GM21381 (cell line): ENCODE measurements at regions not wholly inside any gene's neighbourhood (a gene's known extent, or its start where the extent isn't known, plus 50 kb on each side); places are given as distances from the start of the nearest gene placed in this dataset.
"Not testable (repeated sequence)": the region's sequence is repeated elsewhere in the genome, so short reads cannot be mapped to it uniquely, and the experiment has no call there.

Experiments used
- ATAC-seq: cut with Tn5 transposase; IDR thresholded peaks from one replicate; pipeline ENCODE4 v1.9.1; 2021; ENCODE audit warnings: mild to moderate bottlenecking, moderate library complexity; ENCODE audit not compliant: unreplicated experiment

DNA sequence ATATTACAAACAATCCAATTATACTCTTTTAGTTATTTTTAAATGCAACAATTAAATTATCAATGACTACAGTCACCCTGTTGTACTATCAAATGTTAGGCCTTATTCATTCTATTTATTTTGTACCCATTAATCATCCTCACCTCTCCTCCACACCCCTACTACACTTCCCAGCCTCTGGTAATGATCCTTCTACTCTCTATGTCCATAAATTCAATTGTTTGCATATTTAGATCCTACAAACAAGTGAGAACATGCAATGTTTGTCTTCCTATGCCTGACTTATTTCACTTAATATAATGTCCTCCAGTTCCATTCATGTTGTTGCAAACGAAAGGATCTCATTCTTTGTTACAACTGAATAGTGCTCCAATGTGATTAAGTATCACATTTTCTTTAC, 1414.6 kb downstream of the SLITRK1 start:
- ATAC-seq, result no peak

DNA sequence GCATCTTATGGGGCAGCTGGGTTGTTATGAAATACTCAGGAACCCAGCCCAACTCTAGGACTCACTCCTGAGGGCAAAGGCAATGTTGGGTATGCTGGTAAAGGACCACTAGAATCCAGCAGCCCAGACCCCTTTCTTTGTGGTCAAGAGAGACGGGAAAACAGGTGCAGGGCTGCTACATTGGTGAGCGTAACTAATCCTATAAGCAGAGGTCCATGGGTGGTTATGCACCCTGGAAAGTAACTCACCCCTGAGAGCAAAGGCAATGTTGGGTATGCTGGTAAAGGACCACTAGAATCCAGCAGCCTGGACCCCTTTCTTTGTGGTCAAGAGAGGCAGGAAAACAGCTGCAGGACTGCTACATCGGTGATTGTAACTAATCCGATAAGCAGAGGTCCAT, 1422.7 kb downstream of the SLITRK1 start:
- ATAC-seq, result not testable (repeated sequence)

DNA sequence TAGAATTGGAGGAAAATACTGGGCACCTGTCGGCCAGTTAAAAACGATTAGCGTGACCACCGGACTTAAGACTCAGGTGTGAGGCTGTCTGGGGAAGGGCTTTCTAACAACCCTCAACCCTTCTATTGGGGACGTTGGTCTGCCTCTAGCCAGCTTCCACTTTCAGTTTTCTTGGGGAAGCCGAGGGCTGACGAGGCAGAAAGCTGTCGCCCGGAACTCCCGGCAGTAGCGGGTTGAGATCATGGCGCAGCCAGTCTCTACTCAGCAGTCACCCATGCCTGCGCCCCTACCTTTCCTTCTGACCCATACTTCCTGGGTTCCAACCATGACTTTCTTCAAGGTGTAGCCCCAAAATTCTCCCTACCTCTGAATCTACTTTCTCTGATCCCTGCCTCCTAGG, 1424.1 kb downstream of the SLITRK1 start:
- no peak for ATAC-seq

DNA sequence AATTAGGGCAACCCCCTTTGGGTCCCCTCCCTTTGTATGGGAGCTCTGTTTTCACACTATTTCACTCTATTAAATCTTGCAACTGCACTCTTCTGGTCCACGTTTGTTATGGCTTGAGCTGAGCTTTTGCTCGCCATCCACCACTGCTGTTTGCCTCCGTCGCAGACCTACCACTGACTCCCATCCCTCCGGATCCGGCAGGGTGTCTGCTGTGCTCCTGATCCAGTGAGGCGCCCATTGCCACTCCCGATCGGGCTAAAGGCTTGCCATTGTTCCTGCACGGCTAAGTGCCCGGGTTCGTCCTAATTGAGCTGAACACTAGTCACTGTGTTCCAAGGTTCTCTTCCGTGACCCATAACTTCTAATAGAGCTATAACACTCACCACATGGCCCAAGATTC, 1424.7 kb downstream of the SLITRK1 start:
- ATAC-seq, result not testable (repeated sequence)

DNA sequence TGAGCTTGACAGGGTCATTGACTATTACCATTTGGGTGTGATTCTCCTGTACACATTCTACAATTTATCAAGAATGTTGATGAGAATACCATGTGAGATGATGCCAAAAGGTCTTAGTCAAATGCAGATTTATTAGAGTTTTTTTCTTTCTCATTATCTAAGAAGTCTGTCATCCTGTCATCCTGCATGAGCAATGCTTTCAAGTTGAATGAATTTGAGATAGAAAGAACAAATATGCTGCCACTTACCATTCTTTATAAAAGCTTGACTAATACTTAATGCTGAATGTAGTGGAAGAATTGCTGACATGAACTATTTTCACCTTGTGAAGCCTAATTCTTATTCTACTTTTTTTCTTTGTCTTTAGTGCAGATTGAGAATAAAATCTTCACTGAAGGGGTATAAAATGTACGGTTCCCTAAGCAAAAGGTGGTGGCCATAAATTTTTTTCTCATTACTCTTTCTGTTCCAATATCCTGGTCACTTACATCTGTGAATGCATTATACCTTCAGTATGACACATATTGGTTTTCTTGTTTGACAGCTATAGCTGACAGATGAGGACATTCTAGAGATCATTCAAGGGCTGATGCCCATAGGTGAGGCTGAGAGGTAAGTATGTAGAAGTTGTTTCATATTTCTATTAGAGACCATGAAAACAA, 1434.7 kb downstream of the SLITRK1 start:
- ATAC-seq, result no peak

DNA sequence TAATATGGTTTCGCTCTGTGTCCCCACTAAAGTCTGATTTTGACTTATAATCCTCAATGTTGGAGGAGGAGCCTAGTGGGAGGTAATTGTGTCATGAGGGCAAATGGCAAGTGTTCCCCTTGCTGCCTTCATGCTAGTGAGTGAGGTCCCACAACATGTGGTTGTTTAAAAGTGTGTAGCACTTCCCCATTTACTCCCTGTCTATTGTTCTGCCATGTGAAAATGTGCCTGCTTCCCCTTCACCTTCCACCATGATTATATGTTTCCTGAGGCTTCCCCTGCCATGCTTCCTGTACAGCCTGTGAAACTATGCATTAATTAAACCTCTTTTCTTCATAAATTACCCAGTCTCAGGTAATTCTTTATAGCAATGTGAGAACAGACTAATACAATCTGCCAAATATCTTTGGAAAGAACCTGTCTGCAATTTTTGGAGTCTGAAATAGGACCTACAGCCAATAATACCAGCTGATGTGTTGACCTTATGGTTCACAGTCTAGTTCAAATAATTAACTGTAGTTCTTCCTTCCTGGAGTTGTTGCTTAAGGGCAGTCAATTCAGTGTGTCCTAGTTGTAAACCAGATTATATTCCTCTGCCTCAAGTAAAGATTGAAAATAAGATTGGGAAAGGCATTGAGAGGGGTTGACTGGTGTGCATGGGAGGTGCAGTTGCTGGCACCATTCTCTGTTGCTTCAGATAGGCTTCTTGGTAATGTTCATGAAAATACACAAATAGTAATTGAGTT, 1442.9 kb downstream of the SLITRK1 start:
- no peak for ATAC-seq

DNA sequence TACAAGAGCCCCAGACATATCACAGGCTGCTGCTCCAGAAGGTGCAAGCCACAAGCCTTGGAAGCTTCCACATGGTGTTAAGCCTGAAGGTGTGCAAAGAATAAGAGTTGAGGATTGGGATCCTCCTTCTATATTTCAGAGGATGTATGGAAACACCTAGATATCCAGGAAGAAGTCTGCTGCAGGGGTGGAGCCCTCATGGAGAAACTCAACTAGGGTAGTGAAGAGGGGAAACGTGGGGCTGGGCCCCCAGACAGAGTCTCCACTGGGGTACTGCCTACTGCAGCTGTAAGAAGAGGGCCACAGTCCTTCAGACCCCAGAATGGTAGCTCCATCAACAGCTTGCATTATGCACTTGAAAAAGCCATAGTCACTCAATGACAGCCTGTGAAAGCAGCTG, 1444.0 kb downstream of the SLITRK1 start:
- no peak for ATAC-seq

DNA sequence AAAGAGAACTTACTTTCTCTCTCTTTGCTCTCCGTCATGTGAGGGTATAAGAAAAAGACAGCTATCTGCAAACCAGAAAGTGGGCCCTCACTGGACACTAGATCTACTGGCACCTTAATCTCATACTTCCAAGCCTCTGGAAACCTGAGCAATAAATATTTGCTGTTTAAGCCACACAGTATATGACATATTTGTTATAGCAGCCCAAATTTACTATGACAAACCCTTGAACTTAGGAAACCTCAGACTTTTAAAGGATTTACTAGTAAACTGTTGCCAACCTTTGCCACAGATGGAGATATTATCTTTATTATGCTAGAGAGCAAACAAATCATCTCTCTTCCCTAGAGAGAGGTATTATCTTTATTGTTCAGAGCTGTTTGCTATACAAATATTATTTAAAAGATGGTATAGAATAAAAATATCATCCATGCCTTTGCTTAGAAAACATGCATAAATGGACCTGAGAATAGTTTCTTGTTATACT, 1446.1 kb downstream of the SLITRK1 start:
- ATAC-seq, result no peak

DNA sequence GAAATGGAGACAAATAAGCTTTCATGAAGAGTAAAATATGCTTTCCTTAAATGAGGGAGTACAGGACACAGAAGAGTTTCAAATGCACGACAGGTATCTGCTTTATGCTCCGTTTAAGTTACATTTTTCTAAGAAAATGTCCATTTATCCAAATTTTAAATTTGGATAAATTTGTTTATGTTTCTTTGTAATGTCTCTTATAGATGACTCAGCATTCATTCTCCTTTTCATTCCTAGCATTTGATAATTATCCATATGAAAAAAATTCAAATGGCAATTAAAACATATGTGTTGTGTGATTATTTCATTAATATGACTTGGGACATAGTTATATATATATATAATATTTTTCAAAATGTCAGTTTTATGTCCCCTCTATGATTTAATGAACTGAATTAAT, 1449.3 kb downstream of the SLITRK1 start:
- no peak for ATAC-seq

DNA sequence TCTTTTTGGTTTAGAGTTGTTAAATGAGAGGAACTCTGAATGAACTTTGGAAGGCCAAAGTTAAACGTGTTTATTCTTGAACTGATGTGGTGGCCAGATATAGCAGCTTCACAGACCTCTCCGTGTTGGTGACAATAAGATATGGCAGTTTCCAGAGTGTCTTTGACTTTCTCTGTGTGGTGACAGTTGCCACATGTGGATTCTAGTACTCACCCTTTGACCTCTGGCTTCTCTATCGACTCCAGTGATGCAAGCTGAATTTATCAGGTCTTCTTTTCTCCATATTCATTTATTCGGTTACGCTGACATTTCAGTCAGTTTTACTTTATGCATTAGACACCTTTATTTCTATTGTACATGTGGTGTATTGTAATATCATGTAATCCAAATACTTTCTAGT, 1469.5 kb downstream of the SLITRK1 start:
- no peak for ATAC-seq

DNA sequence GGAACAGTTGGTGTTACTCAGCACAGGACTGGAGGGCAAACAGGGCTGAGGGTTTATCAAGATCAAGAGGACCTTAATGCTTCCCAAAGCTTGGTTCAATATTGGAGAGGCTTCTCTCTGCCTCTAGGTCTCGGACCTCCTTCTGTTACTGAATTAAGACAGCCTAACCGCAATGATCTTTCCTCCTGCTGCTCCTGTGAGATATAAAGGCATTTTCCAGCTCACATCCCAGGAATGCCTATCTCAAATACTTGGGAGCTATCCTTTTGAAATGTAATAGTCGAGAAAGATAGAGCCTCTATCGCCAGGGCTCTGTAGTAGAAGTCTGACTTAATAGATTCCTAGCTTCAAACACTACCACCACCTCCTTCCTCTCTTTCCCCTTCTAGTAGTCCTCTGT, 1475.0 kb downstream of the SLITRK1 start:
- ATAC-seq, result no peak

DNA sequence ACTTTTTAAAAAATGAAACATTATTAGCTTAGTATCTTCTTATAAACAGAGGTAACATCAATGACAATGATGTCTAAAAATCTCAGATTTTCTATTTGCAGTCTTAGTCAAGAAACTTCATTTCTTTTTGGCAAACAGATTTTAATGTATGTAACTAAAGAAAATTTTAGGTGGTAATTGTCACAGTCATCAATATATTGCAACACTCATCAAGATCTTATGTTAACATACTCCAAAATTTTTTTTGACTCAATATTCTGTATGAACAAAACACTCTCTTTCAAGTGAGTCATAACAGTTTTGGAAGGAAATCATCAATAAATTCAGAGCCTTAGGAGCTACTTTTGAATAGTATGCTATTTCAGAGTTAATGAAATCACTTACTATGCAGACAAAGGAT, 1507.6 kb downstream of the SLITRK1 start:
- ATAC-seq, result no peak

DNA sequence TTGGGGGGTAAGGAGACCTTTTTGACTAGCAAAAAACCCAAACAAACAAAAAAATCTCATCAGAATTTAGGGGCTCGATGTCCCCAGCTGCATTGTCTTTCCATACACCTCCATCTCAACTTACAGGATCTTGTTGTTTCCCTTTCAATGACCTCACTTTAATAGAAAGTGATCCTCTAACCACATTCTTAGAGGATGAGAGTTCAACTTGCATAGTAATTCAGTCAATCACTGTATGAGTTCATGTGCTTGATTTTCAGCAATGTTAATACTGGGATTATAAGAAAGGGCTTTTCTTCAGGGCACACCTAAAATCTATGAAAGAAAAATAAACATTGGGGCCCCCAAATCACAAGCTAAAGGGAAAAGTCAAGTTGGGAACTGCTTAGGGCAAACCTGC, 1512.0 kb downstream of the SLITRK1 start:
- ATAC-seq, result no peak

DNA sequence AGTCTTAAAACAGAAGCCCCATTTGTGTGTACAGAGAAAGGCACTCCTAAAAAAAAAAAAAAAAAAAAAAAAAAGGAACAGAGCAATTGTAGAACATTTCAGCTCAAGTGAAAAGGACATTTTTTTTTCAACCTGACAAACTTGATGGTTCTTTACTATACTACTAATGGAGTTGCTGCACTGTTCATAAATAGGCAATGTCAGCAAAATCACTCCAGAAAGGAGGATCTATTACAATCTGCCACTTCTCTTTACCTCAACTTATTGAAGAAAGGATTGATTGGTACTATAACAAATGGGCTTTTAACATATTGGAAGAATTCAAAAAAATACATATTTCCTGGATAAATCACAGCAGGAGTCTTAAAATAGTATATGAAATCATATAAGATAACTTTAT, 1517.7 kb downstream of the SLITRK1 start:
- ATAC-seq, result no peak

DNA sequence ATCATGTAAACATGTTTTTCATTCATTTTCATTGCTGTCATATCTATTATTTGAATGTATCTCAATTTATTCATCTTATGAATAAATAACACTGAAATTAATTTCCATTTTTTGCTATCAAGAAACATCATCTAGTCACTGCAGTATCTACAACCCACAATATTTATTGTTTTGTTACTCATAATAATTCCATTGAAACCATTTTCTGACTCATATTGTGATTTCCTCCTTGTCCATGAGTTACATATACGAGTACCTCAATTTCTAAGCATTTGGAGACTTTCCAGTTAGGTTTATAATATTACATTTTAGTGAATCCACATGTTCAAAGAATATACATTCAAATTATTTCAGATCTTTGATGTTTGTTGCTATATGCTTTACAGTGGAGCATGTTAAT, 1524.0 kb downstream of the SLITRK1 start:
- no peak for ATAC-seq

DNA sequence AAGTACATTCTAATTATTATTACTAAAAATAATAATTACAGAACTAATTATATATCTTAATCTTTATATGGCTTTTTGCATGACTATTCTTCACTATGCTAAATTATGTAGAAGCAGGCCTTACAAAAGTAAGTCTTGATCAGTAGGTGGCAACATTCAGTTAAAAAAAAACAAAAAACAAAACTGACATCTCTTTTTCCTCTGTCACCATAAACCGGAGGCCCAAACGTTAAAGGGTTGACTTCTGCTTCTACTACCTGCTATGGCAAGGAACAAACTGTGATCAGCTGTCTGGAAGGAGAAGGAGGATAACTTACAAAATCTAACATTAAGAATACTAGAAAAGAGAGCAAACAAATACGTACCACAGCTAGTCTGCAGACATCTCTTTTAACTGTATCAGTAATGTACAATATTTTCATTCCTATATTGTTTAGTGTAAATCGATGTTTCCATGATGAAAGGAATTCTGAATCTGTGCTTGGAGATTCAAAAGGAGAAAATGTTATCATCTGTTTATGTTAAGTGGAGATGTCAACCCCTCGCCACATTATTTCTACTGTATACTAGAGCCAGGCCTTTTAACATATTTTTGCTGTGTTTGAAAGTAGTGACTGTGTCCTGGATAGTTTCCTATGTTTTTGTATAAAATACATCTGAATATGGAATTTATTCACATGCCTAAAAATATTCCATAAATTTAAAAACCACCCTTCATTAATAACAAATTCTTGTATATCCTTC, 1525.4 kb downstream of the SLITRK1 start:
- ATAC-seq, result no peak

DNA sequence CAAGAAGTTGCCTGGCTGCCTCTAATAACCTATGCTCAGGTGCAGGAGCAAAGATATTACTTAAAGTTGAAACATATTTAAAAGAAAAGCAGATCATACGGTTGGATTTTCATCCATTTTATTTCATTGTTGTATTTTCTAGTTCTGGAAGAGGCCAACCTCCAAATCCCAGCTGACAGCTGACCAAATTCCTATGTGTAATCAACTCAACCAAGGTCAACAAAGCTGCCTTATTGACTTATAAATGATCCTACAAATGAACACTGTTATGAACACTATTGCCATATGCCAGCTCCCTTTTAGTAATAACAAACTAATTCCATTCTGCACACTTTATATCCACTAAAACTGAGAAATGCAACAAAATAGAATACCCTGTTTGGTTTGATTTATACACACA, 1537.4 kb downstream of the SLITRK1 start:
- no peak for ATAC-seq

DNA sequence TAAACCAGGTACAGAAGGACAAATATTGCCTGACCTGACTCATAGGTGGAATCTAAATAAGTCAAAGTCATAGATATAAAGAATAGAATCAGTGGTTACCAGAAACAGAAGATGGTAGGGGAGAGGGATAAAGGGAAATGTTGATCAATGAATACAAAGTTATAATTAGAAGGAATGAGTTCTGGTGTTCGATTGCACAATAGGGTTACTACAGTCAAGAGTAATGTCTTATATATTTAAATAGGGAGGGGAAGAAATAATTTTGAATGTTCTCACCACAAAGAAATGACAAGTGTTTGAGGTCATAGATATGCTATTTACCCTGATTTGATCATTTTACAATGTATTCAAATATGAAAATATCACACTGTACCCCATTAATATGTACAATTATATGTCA, 1541.2 kb downstream of the SLITRK1 start:
- ATAC-seq, result no peak

DNA sequence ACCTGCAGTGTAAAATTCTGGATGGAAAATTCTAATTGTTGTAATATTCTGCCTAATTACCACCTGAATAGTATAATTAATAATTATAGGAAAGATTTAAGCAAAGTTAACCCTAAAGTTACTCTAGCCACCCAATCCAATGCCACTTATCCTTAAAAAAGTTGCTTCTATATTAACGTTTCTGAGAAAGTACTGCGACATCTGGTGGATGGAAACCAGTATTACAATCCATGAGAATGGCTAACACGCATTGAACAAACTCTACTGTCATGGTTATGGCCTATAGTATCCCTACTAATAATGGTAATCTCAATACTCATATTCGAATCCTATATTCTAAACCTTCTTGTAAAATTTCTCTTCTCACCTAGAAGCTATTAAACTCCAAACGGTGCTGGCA, 1551.8 kb downstream of the SLITRK1 start:
- no peak for ATAC-seq

DNA sequence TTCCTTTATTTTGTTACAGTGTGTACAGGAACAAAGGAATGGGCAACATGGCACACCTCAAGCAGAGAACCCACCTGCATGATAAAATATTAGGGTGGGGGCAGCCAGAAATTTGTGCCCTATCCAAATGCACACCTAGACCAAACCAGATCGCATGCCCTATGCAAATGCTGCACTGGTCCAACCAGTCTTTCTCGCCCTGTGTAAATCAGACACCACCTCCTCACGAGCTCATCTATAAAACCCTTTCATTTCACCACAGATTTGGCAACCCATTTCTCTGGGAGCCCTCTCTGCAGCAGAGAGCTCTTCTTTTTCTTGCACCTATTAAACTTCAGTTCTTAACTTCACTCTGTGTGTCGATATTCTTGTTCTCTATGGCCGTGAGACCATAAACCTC, 1559.2 kb downstream of the SLITRK1 start:
- no peak for ATAC-seq

DNA sequence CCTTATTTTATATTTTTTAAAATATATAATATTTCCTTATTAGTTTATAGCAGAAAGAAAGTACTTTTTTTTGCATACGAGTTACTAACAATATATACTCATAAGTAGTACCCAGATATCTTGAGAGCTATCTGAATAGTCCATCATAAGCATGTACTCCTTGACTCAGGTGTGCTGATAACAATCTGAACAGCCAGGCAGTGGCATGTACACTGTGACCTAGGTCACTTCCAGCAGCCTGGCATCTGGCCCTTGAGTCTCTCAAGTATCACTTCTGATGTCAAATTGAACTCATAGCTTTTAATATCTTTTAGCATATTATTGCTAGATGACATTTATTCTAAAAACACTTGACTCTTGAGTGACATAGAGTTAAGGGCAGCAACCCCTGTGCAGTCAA, 1576.7 kb downstream of the SLITRK1 start:
- no peak for ATAC-seq

DNA sequence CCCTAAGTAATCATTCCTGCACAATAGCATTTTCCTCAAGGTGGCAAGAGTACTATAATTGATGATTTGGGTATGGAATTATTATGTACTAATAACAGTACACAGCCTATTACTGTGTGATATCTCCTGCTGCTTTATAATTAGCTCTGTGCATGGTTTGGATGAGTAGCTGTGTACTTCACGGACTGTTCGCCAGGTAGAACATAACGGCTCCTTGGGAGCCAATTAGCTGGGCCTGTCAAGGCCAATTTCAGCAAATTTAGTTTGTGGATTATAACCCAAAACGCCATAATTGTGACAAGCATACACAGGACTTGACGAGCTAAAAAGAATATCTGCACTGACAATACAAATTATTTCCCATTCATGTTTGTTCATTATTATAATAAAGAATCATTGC, 1584.2 kb downstream of the SLITRK1 start:
- ATAC-seq, result no peak
